PC-3 (cell line): ENCODE measurements at regions not wholly inside any gene's neighbourhood (a gene's known extent, or its start where the extent isn't known, plus 50 kb on each side); places are given as distances from the start of the nearest gene placed in this dataset.

ENCODE experiments used
- CTCF ChIP-seq: fragments of 300-600 bp; sonication (generic); conservative IDR thresholded peaks from 2 replicates; pipeline ENCODE4 v1.5.1; 2017; ENCODE audit warnings: antibody characterized with exemption, low read depth, mild to moderate bottlenecking, low read length
- EZH2 ChIP-seq: fragments of 300-600 bp; sonication (generic); IDR thresholded peaks from one replicate; pipeline ENCODE4 v1.6.1; 2017; ENCODE audit warnings: antibody characterized with exemption, mild to moderate bottlenecking, low read length; ENCODE audit not compliant: unreplicated experiment

GRCh38 chr11:112367895-112368294, 107.2 kb upstream of the PLET1 start:
- TF ChIP-seq CTCF = no peak
- TF ChIP-seq EZH2 = no peak
